Natural killer cell (primary cell): ENCODE measurements at regions not wholly inside any gene's neighbourhood (a gene's known extent, or its start where the extent isn't known, plus 50 kb on each side); places are given as distances from the start of the nearest gene placed in this dataset.

Experiments
- ATAC-seq, 3 donors: fragments of 150-1000 bp in 2 of 3; fragments of 200-7000 bp in 1 of 3; cut with Tn5 transposase; 1 replicate in 1 of 3; 2 replicates in 2 of 3; pipeline ENCODE4 v1.10.0; 2021; ENCODE audit warnings: mild to moderate bottlenecking in 2 of 3, moderate library complexity in 2 of 3
- DNase-seq, 2 donors: peaks; one replicate each; pipeline versions ENCODE4 v3.0.0 to v3.0.0-alpha.2; 2013 to 2021; ENCODE audit warnings: mixed read lengths in 1 of 2
- H3K27ac ChIP-seq: one replicate; pipeline ENCODE4 v1.5.1; 2013; ENCODE audit warnings: mild to moderate bottlenecking, low read length
- H3K27me3 ChIP-seq: one replicate; pipeline ENCODE4 v1.6.1; 2013; ENCODE audit warnings: low read length; ENCODE audit not compliant: control insufficient read depth, insufficient read depth
- H3K36me3 ChIP-seq: one replicate; pipeline ENCODE4 v1.6.1; 2013; ENCODE audit warnings: low read length; ENCODE audit not compliant: control insufficient read depth, insufficient read depth
- H3K4me1 ChIP-seq: one replicate; pipeline ENCODE4 v1.6.1; 2013; ENCODE audit warnings: low read length; ENCODE audit not compliant: control insufficient read depth, insufficient read depth
- H3K4me3 ChIP-seq: one replicate; pipeline ENCODE4 v1.5.1; 2013; ENCODE audit warnings: low read length
- H3K9me3 ChIP-seq: one replicate; pipeline ENCODE4 v1.6.1; 2013; ENCODE audit warnings: low read length; ENCODE audit not compliant: control insufficient read depth, insufficient read depth
- H3K27ac Mint-ChIP-seq, 2 donors: one replicate each; pipeline ENCODE4 v1.8.0; 2022; ENCODE audit warnings: mild to moderate bottlenecking in 2 of 2, mixed read lengths in 2 of 2, moderate library complexity in 1 of 2
- H3K27me3 Mint-ChIP-seq, 2 donors: one replicate each; pipeline ENCODE4 v1.8.0; 2022; ENCODE audit warnings: low read depth in 2 of 2, mixed read lengths in 2 of 2
- H3K36me3 Mint-ChIP-seq: one replicate; pipeline ENCODE4 v1.8.0; 2022; ENCODE audit warnings: mixed read lengths
- H3K4me1 Mint-ChIP-seq, 2 donors: one replicate each; pipeline ENCODE4 v1.8.0; 2022; ENCODE audit warnings: mixed read lengths in 2 of 2
- H3K4me3 Mint-ChIP-seq: one replicate; pipeline ENCODE4 v1.8.0; 2022; ENCODE audit warnings: mild to moderate bottlenecking, moderate library complexity, mixed read lengths
- H3K9me3 Mint-ChIP-seq, 2 donors: one replicate each; pipeline ENCODE4 v1.8.0; 2022; ENCODE audit warnings: mixed read lengths in 2 of 2
- CTCF ChIP-seq: fragments of 200-600 bp; IDR thresholded peaks from one replicate; pipeline ENCODE4 v1.8.0; 2022; ENCODE audit warnings: antibody characterized with exemption
- WGBS: methylation state at CpG from one replicate; pipeline ENCODE4 v1.1.7; 2013; ENCODE audit warnings: missing lambda C conversion rate; ENCODE audit not compliant: insufficient coverage; 5-methylcytosine and 5-hydroxymethylcytosine counted together
- intact Hi-C: fragments of 100-400 bp; cut with micrococcal nuclease; formaldehyde crosslinking; loops from one replicate; pipeline ENCODE4 v1.14.2; 2022

- Mint-ChIP-seq H3K36me3 (no peaks in the 10 kb centered on the region), H3K4me3 (no peak overlapping the region), H3K4me1 (no peaks in the 10 kb centered on the region), H3K27me3 (peaks cover 0 to 6% of the 10 kb centered on the region in 2 donors), H3K9me3 (peaks cover 0 to 2% of the 10 kb centered on the region in 2 donors), H3K27ac (no peak overlapping the region)
- H3K27ac ChIP-seq: no peak overlapping the region
- intact Hi-C loops: no loop called here
- no peak for TF ChIP-seq CTCF
- H3K4me1 ChIP-seq: no peaks in the 10 kb centered on the region
- no peaks in the 10 kb centered on the region for H3K36me3 ChIP-seq
- H3K27me3 ChIP-seq: no peaks in the 10 kb centered on the region
- H3K4me3 ChIP-seq: no peak overlapping the region
- no peaks in the 10 kb centered on the region for H3K9me3 ChIP-seq
- 34% methylated on average over 6 of the region's 7 CpGs for WGBS
- ATAC-seq (no peak), DNase-seq (no peak)
Measured at GRCh38 chr10:21100871-21101514, 203.9 kb upstream of the NEBL start.

GRCh38 chr10:21100190-21100589 is 203.1 kb upstream of the NEBL start:
- DNase-seq (no peak), ATAC-seq (no peak)
- H3K27me3 Mint-ChIP-seq: peaks cover 0 to 6% of the 10 kb centered on the region in 2 donors
- H3K4me3 ChIP-seq: no peak overlapping the region
- H3K9me3 Mint-ChIP-seq: peaks cover 0 to 2% of the 10 kb centered on the region in 2 donors
- intact Hi-C loops: no loop called here
- H3K9me3 ChIP-seq: no peaks in the 10 kb centered on the region
- H3K36me3 Mint-ChIP-seq: no peaks in the 10 kb centered on the region
- 94% methylated on average over 12 of the region's 12 CpGs for WGBS
- H3K27me3 ChIP-seq: no peaks in the 10 kb centered on the region
- H3K4me3 Mint-ChIP-seq: no peak overlapping the region
- no peak overlapping the region for H3K27ac ChIP-seq
- no peaks in the 10 kb centered on the region for H3K4me1 ChIP-seq
- H3K27ac Mint-ChIP-seq: no peak overlapping the region
- no peaks in the 10 kb centered on the region for H3K36me3 ChIP-seq
- H3K4me1 Mint-ChIP-seq: no peaks in the 10 kb centered on the region
- no peak for TF ChIP-seq CTCF

GRCh38 chr10:21099291-21100062 is 202.4 kb upstream of the NEBL start:
- 41% methylated on average over 5 of the region's 6 CpGs for WGBS
- H3K4me3 Mint-ChIP-seq: no peak overlapping the region
- ATAC-seq (no peak), DNase-seq (no peak)
- no peaks in the 10 kb centered on the region for H3K4me1 Mint-ChIP-seq
- intact Hi-C loops: no loop called here
- peaks cover 0 to 6% of the 10 kb centered on the region in 2 donors for H3K27me3 Mint-ChIP-seq
- no peaks in the 10 kb centered on the region for H3K36me3 ChIP-seq
- H3K4me3 ChIP-seq: no peak overlapping the region
- peaks cover 0 to 2% of the 10 kb centered on the region in 2 donors for H3K9me3 Mint-ChIP-seq
- H3K9me3 ChIP-seq: no peaks in the 10 kb centered on the region
- no peak overlapping the region for H3K27ac Mint-ChIP-seq
- no peaks in the 10 kb centered on the region for H3K4me1 ChIP-seq
- H3K36me3 Mint-ChIP-seq: no peaks in the 10 kb centered on the region
- no peaks in the 10 kb centered on the region for H3K27me3 ChIP-seq
- H3K27ac ChIP-seq: no peak overlapping the region
- no peak for TF ChIP-seq CTCF
